Karpas-422 (cell line): ENCODE measurements at regions not wholly inside any gene's neighbourhood (a gene's known extent, or its start where the extent isn't known, plus 50 kb on each side); places are given as distances from the start of the nearest gene placed in this dataset.

Source experiments
- DNase-seq: peaks from one replicate; pipeline ENCODE4 v3.0.0-alpha.2; 2015
- H2AFZ ChIP-seq: fragments of 200-600 bp; sonication (generic); 2 replicates; pipeline ENCODE4 v1.6.1; 2014; ENCODE audit warnings: antibody characterized with exemption, low read length, mixed read lengths
- H3K27ac ChIP-seq: fragments of 200-600 bp; sonication (generic); 2 replicates; pipeline ENCODE4 v1.5.1; 2014; ENCODE audit warnings: mild to moderate bottlenecking, low read length, moderate library complexity
- H3K27me3 ChIP-seq: fragments of 200-600 bp; sonication (generic); 2 replicates; pipeline ENCODE4 v1.6.1; 2014; ENCODE audit warnings: low read length, mixed read lengths
- H3K36me3 ChIP-seq: fragments of 200-600 bp; sonication (generic); 2 replicates; pipeline ENCODE4 v1.6.1; 2014; ENCODE audit warnings: low read length, mixed read lengths; ENCODE audit not compliant: insufficient read depth
- H3K4me1 ChIP-seq: fragments of 200-600 bp; sonication (generic); 2 replicates; pipeline ENCODE4 v1.6.1; 2014; ENCODE audit warnings: mild to moderate bottlenecking, low read length, mixed read lengths
- H3K4me2 ChIP-seq: fragments of 200-600 bp; sonication (generic); 2 replicates; pipeline ENCODE4 v1.6.1; 2014; ENCODE audit warnings: low read length, low read depth, mild to moderate bottlenecking; ENCODE audit not compliant: poor library complexity, severe bottlenecking
- H3K4me3 ChIP-seq: fragments of 200-600 bp; sonication (generic); 2 replicates; pipeline ENCODE4 v1.5.1; 2014; ENCODE audit warnings: mild to moderate bottlenecking, antibody characterized with exemption, low read length, mixed read lengths
- H3K79me2 ChIP-seq: fragments of 200-600 bp; sonication (generic); 2 replicates; pipeline ENCODE4 v1.6.1; 2014; ENCODE audit warnings: mild to moderate bottlenecking, low read length, mixed read lengths
- H3K9ac ChIP-seq: fragments of 200-600 bp; sonication (generic); 2 replicates; pipeline ENCODE4 v1.6.0; 2014; ENCODE audit warnings: low read length
- H3K9me2 ChIP-seq: fragments of 200-600 bp; sonication (generic), shearing (Covaris generic); replicated peaks from 2 replicates; pipeline ENCODE4 v1.6.0; 2014; ENCODE audit warnings: mild to moderate bottlenecking, low read length, moderate library complexity; ENCODE audit not compliant: insufficient read depth
- H3K9me3 ChIP-seq: fragments of 300-700, 200-600 bp; sonication (generic); 2 replicates; pipeline ENCODE4 v1.6.1; 2014; ENCODE audit warnings: low read length, mixed read lengths
- H4K20me1 ChIP-seq: fragments of 200-600 bp; sonication (generic); 2 replicates; pipeline ENCODE4 v1.6.1; 2014; ENCODE audit warnings: mild to moderate bottlenecking, antibody characterized with exemption, low read length, low read depth; ENCODE audit not compliant: insufficient read depth

DNA sequence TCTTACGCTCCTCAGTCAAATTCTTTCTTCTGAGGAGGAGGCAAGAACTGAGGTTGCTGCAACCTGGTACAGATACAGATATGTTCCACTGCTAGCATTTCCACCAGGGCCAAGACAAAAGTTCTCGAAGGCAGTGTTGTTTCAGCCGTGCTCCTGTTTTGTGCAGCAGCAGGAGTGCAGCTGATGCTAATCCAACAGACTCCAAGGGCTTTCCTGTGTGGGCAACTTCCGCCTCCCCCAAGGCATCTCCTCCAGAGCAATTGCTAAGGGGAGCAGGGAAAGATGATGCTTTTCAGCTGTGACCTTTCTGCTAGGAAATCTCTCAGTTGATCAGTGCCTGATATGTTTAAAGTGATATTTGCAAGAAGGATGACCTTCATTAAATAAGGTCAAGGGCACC lies 52.6 kb upstream of the DAPL1 start:
- Histone ChIP-seq H3K4me3 (no peak overlapping the region), H3K79me2 (no peaks in the 10 kb centered on the region), H2AFZ (no peak overlapping the region), H3K9me2 (no peaks in the 10 kb centered on the region), H3K9me3 (no peaks in the 10 kb centered on the region), H3K36me3 (no peaks in the 10 kb centered on the region), H3K27me3 (no peaks in the 10 kb centered on the region), H3K27ac (no peak overlapping the region), H3K4me2 (no peak overlapping the region), H4K20me1 (no peaks in the 10 kb centered on the region), H3K9ac (no peak overlapping the region), H3K4me1 (no peaks in the 10 kb centered on the region)
- DNase-seq = no peak

DNA sequence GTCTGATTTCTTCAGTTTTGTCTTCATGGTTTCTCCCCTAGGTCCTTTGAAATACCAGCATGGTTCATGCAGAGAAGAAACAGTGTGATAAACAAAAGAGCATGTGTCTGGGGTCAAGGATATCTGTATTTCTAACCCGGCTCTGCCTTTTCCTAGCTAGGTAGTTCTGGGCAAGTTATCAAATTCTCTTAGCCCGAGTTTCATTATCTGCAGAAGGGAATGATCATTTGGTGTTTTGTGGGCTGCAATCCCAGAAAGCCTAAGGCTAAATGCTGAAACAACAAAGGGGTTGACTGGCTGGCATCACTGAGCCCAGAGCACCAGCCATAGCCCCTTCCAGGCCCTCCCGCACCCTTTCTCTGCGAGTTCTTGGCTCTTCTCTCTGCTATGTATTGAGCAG lies 51.7 kb upstream of the DAPL1 start:
- Histone ChIP-seq H2AFZ (no peak overlapping the region), H3K36me3 (no peaks in the 10 kb centered on the region)

DNA sequence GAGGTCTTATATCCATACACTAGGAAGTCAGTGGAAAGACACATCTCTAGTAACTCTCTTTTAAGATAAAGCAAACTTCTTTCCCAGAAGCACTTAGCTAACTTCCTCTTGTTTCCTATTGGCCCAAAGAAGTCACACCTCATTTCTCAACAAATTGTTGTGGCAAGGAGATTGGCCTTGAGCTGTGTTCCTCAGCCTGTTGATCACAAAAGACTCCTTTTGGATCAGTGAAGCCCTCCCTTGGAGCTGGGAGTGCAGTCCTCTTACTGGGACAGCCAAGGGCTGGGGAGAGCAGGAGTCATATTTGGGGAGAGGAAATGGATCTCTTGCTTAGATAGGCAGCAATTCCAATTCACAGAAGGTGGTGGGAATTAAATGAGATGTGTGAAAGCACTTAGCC lies 51.2 kb upstream of the DAPL1 start:
- H3K79me2 ChIP-seq = no peaks in the 10 kb centered on the region
- H3K9me2 ChIP-seq = no peaks in the 10 kb centered on the region
- no peak overlapping the region for H3K27ac ChIP-seq
- no peaks in the 10 kb centered on the region for H3K36me3 ChIP-seq
- no peaks in the 10 kb centered on the region for H3K4me1 ChIP-seq
- no peak overlapping the region for H2AFZ ChIP-seq
- H3K27me3 ChIP-seq = no peaks in the 10 kb centered on the region
- no peak overlapping the region for H3K4me3 ChIP-seq
- no peak overlapping the region for H3K9ac ChIP-seq
- H4K20me1 ChIP-seq = no peaks in the 10 kb centered on the region
- H3K9me3 ChIP-seq = no peaks in the 10 kb centered on the region
- no peak for DNase-seq
- no peak overlapping the region for H3K4me2 ChIP-seq

More for the DNA sequence above, 51.7 kb upstream of the DAPL1 start:
- Histone ChIP-seq H3K9me2 (no peaks in the 10 kb centered on the region), H3K4me2 (no peak overlapping the region), H3K27ac (no peak overlapping the region), H4K20me1 (no peaks in the 10 kb centered on the region), H3K4me1 (no peaks in the 10 kb centered on the region), H3K4me3 (no peak overlapping the region), H3K79me2 (no peaks in the 10 kb centered on the region), H3K27me3 (no peaks in the 10 kb centered on the region), H3K9me3 (no peaks in the 10 kb centered on the region), H3K9ac (no peak overlapping the region)
- DNase-seq = no peak

DNA sequence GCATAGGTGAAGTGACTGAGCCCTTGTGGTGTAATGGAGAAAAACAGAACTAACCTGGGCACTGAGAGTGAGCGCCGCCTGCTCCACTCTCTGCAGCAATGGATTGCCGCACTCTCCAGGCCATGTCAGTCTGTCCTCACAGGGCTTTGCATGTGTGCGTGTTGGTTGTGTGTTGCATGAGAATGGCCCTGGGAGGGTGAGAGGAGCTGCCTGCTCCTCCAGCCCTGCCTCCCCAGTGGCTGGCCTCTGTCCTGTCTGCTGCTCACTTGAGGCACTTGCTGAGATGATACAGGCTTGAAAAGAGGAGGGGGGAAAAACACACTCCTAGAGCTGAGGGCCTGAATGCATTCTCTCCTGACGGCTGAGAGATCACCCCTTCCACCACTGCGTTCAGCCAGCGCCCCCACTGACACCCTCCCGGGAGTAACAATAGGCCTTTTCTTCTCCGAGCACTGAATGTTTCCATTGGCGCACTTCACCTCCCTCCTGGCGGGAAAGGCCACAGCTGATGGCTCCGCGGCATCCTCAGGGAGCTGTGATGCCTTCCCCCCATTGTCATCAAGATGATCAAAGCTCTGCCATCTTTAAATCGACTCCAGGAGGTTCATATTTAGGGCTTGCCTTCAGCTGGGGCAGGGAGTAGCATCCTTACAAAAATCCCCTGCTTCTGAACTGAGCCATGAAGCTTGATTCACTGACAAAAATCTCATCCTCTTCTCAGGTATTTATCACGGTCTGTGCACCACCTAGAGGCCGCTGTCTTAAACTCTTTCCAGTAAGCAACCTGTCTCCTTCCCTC lies 49.9 kb upstream of the DAPL1 start:
- Histone ChIP-seq H3K4me2 (no peak overlapping the region), H3K36me3 (no peaks in the 10 kb centered on the region), H3K4me1 (no peaks in the 10 kb centered on the region), H4K20me1 (no peaks in the 10 kb centered on the region), H3K27ac (no peak overlapping the region), H2AFZ (no peak overlapping the region), H3K79me2 (no peaks in the 10 kb centered on the region), H3K4me3 (no peak overlapping the region), H3K9me3 (no peaks in the 10 kb centered on the region), H3K9me2 (no peaks in the 10 kb centered on the region), H3K27me3 (no peaks in the 10 kb centered on the region), H3K9ac (no peak overlapping the region)
- peak; percentile 65 for DNase-seq
